ENCODE measurements at regions not wholly inside any gene's neighbourhood (a gene's known extent, or its start where the extent isn't known, plus 50 kb on each side); places are given as distances from the start of the nearest gene placed in this dataset.

- Histone ChIP-seq H3K9me3 (ENCODE audit: control insufficient read depth in 1 of 2, low read length in 2 of 2) (no peaks in the 10 kb centered on the region), H3K27me3 (ENCODE audit: low read depth, low read length) (no peaks in the 10 kb centered on the region), H3K4me1 (ENCODE audit: control insufficient read depth in 1 of 2, insufficient read depth in 2 of 2, low read length in 2 of 2) (no peaks in the 10 kb centered on the region), H3K27ac (ENCODE audit: low read length) (no peak overlapping the region), H3K36me3 (ENCODE audit: control insufficient read depth in 1 of 2, insufficient read depth in 2 of 2, low read length in 2 of 2) (no peaks in the 10 kb centered on the region), H3K4me3 (ENCODE audit: low read depth in 1 of 2, low read length in 2 of 2) (no peak overlapping the region)
Observed at GRCh38 chr11:69413015-69413801, 68.3 kb upstream of the LINC01488 start.

- Histone ChIP-seq H3K4me3 (ENCODE audit: low read depth in 1 of 2, low read length in 2 of 2) (no peak overlapping the region), H3K27me3 (ENCODE audit: low read depth, low read length) (no peaks in the 10 kb centered on the region), H3K27ac (ENCODE audit: low read length) (no peak overlapping the region), H3K36me3 (ENCODE audit: control insufficient read depth in 1 of 2, insufficient read depth in 2 of 2, low read length in 2 of 2) (no peaks in the 10 kb centered on the region), H3K9me3 (ENCODE audit: control insufficient read depth in 1 of 2, low read length in 2 of 2) (no peaks in the 10 kb centered on the region), H3K4me1 (ENCODE audit: control insufficient read depth in 1 of 2, insufficient read depth in 2 of 2, low read length in 2 of 2) (no peaks in the 10 kb centered on the region)
Observed at GRCh38 chr11:69413993-69414392, 67.5 kb upstream of the LINC01488 start.

- Histone ChIP-seq H3K27ac (ENCODE audit: low read length) (no peak overlapping the region), H3K4me3 (ENCODE audit: low read depth in 1 of 2, low read length in 2 of 2) (no peak overlapping the region)
Observed at GRCh38 chr11:69414773-69415187, 66.7 kb upstream of the LINC01488 start.

GRCh38 chr11:69415411-69416142 lies 65.9 kb upstream of the LINC01488 start:
- H3K9me3 ChIP-seq (ENCODE audit: control insufficient read depth in 1 of 2, low read length in 2 of 2), result no peaks in the 10 kb centered on the region
- H3K4me1 ChIP-seq (ENCODE audit: control insufficient read depth in 1 of 2, insufficient read depth in 2 of 2, low read length in 2 of 2), result no peaks in the 10 kb centered on the region
- H3K4me3 ChIP-seq (ENCODE audit: low read depth in 1 of 2, low read length in 2 of 2), result no peak overlapping the region
- H3K27me3 ChIP-seq (ENCODE audit: low read depth, low read length), result no peaks in the 10 kb centered on the region
- no peak overlapping the region for H3K27ac ChIP-seq (ENCODE audit: low read length)
- H3K36me3 ChIP-seq (ENCODE audit: control insufficient read depth in 1 of 2, insufficient read depth in 2 of 2, low read length in 2 of 2), result no peaks in the 10 kb centered on the region

More at GRCh38 chr11:69414773-69415187, 66.7 kb upstream of the LINC01488 start:
- H3K27me3 ChIP-seq (ENCODE audit: low read depth, low read length), result no peaks in the 10 kb centered on the region
- H3K4me1 ChIP-seq (ENCODE audit: control insufficient read depth in 1 of 2, insufficient read depth in 2 of 2, low read length in 2 of 2), result no peaks in the 10 kb centered on the region
- no peaks in the 10 kb centered on the region for H3K9me3 ChIP-seq (ENCODE audit: control insufficient read depth in 1 of 2, low read length in 2 of 2)
- H3K36me3 ChIP-seq (ENCODE audit: control insufficient read depth in 1 of 2, insufficient read depth in 2 of 2, low read length in 2 of 2), result no peaks in the 10 kb centered on the region

GRCh38 chr11:69416143-69416515 lies 65.3 kb upstream of the LINC01488 start:
- no peaks in the 10 kb centered on the region for H3K27me3 ChIP-seq (ENCODE audit: low read depth, low read length)
- no peaks in the 10 kb centered on the region for H3K4me1 ChIP-seq (ENCODE audit: control insufficient read depth in 1 of 2, insufficient read depth in 2 of 2, low read length in 2 of 2)
- no peak overlapping the region for H3K4me3 ChIP-seq (ENCODE audit: low read depth in 1 of 2, low read length in 2 of 2)
- H3K9me3 ChIP-seq (ENCODE audit: control insufficient read depth in 1 of 2, low read length in 2 of 2), result no peaks in the 10 kb centered on the region
- H3K36me3 ChIP-seq (ENCODE audit: control insufficient read depth in 1 of 2, insufficient read depth in 2 of 2, low read length in 2 of 2), result no peaks in the 10 kb centered on the region
- no peak overlapping the region for H3K27ac ChIP-seq (ENCODE audit: low read length)

GRCh38 chr11:69416762-69417698 lies 64.4 kb upstream of the LINC01488 start:
- H3K4me1 ChIP-seq (ENCODE audit: control insufficient read depth in 1 of 2, insufficient read depth in 2 of 2, low read length in 2 of 2), result no peaks in the 10 kb centered on the region
- no peaks in the 10 kb centered on the region for H3K27me3 ChIP-seq (ENCODE audit: low read depth, low read length)
- no peaks in the 10 kb centered on the region for H3K9me3 ChIP-seq (ENCODE audit: control insufficient read depth in 1 of 2, low read length in 2 of 2)
- H3K27ac ChIP-seq (ENCODE audit: low read length), result no peak overlapping the region
- no peaks in the 10 kb centered on the region for H3K36me3 ChIP-seq (ENCODE audit: control insufficient read depth in 1 of 2, insufficient read depth in 2 of 2, low read length in 2 of 2)
- H3K4me3 ChIP-seq (ENCODE audit: low read depth in 1 of 2, low read length in 2 of 2), result no peak overlapping the region

GRCh38 chr11:69417699-69418085 lies 63.8 kb upstream of the LINC01488 start:
- no peaks in the 10 kb centered on the region for H3K36me3 ChIP-seq (ENCODE audit: control insufficient read depth in 1 of 2, insufficient read depth in 2 of 2, low read length in 2 of 2)
- H3K27ac ChIP-seq (ENCODE audit: low read length), result no peak overlapping the region
- H3K4me3 ChIP-seq (ENCODE audit: low read depth in 1 of 2, low read length in 2 of 2), result no peak overlapping the region
- no peaks in the 10 kb centered on the region for H3K4me1 ChIP-seq (ENCODE audit: control insufficient read depth in 1 of 2, insufficient read depth in 2 of 2, low read length in 2 of 2)
- no peaks in the 10 kb centered on the region for H3K9me3 ChIP-seq (ENCODE audit: control insufficient read depth in 1 of 2, low read length in 2 of 2)
- H3K27me3 ChIP-seq (ENCODE audit: low read depth, low read length), result no peaks in the 10 kb centered on the region

- H3K27ac ChIP-seq (ENCODE audit: low read length), result no peak overlapping the region
Observed at GRCh38 chr11:69418576-69419296, 62.7 kb upstream of the LINC01488 start.

GRCh38 chr11:69419662-69420395 lies 61.6 kb upstream of the LINC01488 start:
- Histone ChIP-seq H3K27ac (ENCODE audit: low read length) (no peak overlapping the region), H3K4me1 (ENCODE audit: control insufficient read depth in 1 of 2, insufficient read depth in 2 of 2, low read length in 2 of 2) (no peaks in the 10 kb centered on the region), H3K9me3 (ENCODE audit: control insufficient read depth in 1 of 2, low read length in 2 of 2) (peaks cover 6% of the 10 kb centered on the region in 2 donors), H3K4me3 (ENCODE audit: low read depth in 1 of 2, low read length in 2 of 2) (no peak overlapping the region), H3K27me3 (ENCODE audit: low read depth, low read length) (no peaks in the 10 kb centered on the region), H3K36me3 (ENCODE audit: control insufficient read depth in 1 of 2, insufficient read depth in 2 of 2, low read length in 2 of 2) (no peaks in the 10 kb centered on the region)

More at GRCh38 chr11:69418576-69419296, 62.7 kb upstream of the LINC01488 start:
- no peak overlapping the region for H3K4me3 ChIP-seq (ENCODE audit: low read depth in 1 of 2, low read length in 2 of 2)
- no peaks in the 10 kb centered on the region for H3K36me3 ChIP-seq (ENCODE audit: control insufficient read depth in 1 of 2, insufficient read depth in 2 of 2, low read length in 2 of 2)
- H3K9me3 ChIP-seq (ENCODE audit: control insufficient read depth in 1 of 2, low read length in 2 of 2), result no peaks in the 10 kb centered on the region
- no peaks in the 10 kb centered on the region for H3K27me3 ChIP-seq (ENCODE audit: low read depth, low read length)
- H3K4me1 ChIP-seq (ENCODE audit: control insufficient read depth in 1 of 2, insufficient read depth in 2 of 2, low read length in 2 of 2), result no peaks in the 10 kb centered on the region

- H3K4me1 ChIP-seq (ENCODE audit: control insufficient read depth in 1 of 2, insufficient read depth in 2 of 2, low read length in 2 of 2), result no peaks in the 10 kb centered on the region
- H3K27ac ChIP-seq (ENCODE audit: low read length), result no peak overlapping the region
- H3K27me3 ChIP-seq (ENCODE audit: low read depth, low read length), result no peaks in the 10 kb centered on the region
- H3K4me3 ChIP-seq (ENCODE audit: low read depth in 1 of 2, low read length in 2 of 2), result no peak overlapping the region
- peaks cover 11 to 13% of the 10 kb centered on the region in 2 donors for H3K9me3 ChIP-seq (ENCODE audit: control insufficient read depth in 1 of 2, low read length in 2 of 2)
- no peaks in the 10 kb centered on the region for H3K36me3 ChIP-seq (ENCODE audit: control insufficient read depth in 1 of 2, insufficient read depth in 2 of 2, low read length in 2 of 2)
Observed at GRCh38 chr11:69422645-69423044, 58.8 kb upstream of the LINC01488 start.

All from muscle layer of duodenum (tissue), 2 donors.